KMS-11 (cell line): ENCODE measurements at regions not wholly inside any gene's neighbourhood (a gene's known extent, or its start where the extent isn't known, plus 50 kb on each side); places are given as distances from the start of the nearest gene placed in this dataset.

Experiments used
- H2AFZ ChIP-seq: fragments of 200-600 bp; sonication (generic); 2 replicates; pipeline ENCODE4 v1.6.1; 2016; ENCODE audit warnings: antibody characterized with exemption, mixed run types, low read depth
- H3K27ac ChIP-seq: fragments of 200-600 bp; sonication (generic); 2 replicates; pipeline ENCODE4 v1.6.1; 2016; ENCODE audit warnings: mild to moderate bottlenecking, mixed run types
- H3K27me3 ChIP-seq: fragments of 200-600 bp; sonication (generic); 2 replicates; pipeline ENCODE4 v1.6.1; 2017; ENCODE audit warnings: mild to moderate bottlenecking, low read depth, mixed run types, moderate library complexity; ENCODE audit not compliant: insufficient read depth
- H3K36me3 ChIP-seq: fragments of 200-600 bp; sonication (generic); 2 replicates; pipeline ENCODE4 v1.6.1; 2017; ENCODE audit warnings: mild to moderate bottlenecking, mixed run types; ENCODE audit not compliant: insufficient read depth
- H3K4me1 ChIP-seq: fragments of 200-600 bp; sonication (generic); 2 replicates; pipeline ENCODE4 v1.6.1; 2016; ENCODE audit warnings: mild to moderate bottlenecking, low read depth, mixed run types; ENCODE audit not compliant: poor library complexity, severe bottlenecking
- H3K4me2 ChIP-seq: fragments of 200-600 bp; sonication (generic); 2 replicates; pipeline ENCODE4 v1.7.0; 2016; ENCODE audit warnings: mild to moderate bottlenecking, mixed run types
- H3K4me3 ChIP-seq: fragments of 200-600 bp; sonication (generic); IDR thresholded peaks from 2 replicates; pipeline ENCODE4 v1.6.1; 2017; ENCODE audit warnings: low read depth, low read length, mixed read lengths; ENCODE audit not compliant: insufficient read depth
- H3K79me2 ChIP-seq: fragments of 200-600 bp; sonication (generic); 2 replicates; pipeline ENCODE4 v1.6.1; 2016; ENCODE audit warnings: low read depth, mixed run types; ENCODE audit not compliant: insufficient read depth
- H3K9ac ChIP-seq: fragments of 200-600 bp; sonication (generic); 2 replicates; pipeline ENCODE4 v1.6.1; 2016; ENCODE audit warnings: mild to moderate bottlenecking, mixed run types
- H4K20me1 ChIP-seq: fragments of 200-600 bp; sonication (generic); 2 replicates; pipeline ENCODE4 v1.6.1; 2016; ENCODE audit warnings: mild to moderate bottlenecking, mixed run types; ENCODE audit not compliant: insufficient read depth
- TF ChIP-seq, protein P1 (sequence below): fragments of 200-600 bp; sonication (generic); conservative IDR thresholded peaks from 2 replicates; pipeline ENCODE4 v1.6.1; 2017; ENCODE audit warnings: low read depth, mild to moderate bottlenecking, antibody characterized with exemption, low read length, moderate library complexity, mixed read lengths

DNA sequence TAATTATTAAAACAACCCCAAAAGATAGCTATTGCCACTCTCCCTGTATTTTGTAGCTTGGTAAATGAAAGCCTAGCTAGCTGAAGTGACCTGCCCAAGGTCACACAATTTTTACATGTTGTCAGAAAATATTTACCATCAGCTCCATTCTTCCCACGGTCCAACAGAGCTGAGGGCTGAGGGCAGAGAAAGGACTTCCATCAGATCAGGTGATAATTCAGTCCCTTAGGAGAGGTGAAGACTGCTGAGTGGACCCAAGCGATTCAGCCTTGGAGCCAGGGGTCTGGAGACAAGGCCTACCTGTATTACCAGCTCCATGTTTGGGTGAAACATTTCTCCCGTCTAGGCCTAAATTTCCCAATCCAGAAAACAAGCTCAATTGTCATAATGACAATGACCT, 149.5 kb upstream of the TSHZ3 start:
- Histone ChIP-seq H3K4me1 (no peaks in the 10 kb centered on the region), H4K20me1 (no peaks in the 10 kb centered on the region), H2AFZ (no peak overlapping the region), H3K79me2 (no peaks in the 10 kb centered on the region), H3K4me2 (no peak overlapping the region), H3K27me3 (no peaks in the 10 kb centered on the region), H3K27ac (no peak overlapping the region), H3K4me3 (no peak overlapping the region), H3K36me3 (no peaks in the 10 kb centered on the region), H3K9ac (no peak overlapping the region)
- TF ChIP-seq, protein P1, sequence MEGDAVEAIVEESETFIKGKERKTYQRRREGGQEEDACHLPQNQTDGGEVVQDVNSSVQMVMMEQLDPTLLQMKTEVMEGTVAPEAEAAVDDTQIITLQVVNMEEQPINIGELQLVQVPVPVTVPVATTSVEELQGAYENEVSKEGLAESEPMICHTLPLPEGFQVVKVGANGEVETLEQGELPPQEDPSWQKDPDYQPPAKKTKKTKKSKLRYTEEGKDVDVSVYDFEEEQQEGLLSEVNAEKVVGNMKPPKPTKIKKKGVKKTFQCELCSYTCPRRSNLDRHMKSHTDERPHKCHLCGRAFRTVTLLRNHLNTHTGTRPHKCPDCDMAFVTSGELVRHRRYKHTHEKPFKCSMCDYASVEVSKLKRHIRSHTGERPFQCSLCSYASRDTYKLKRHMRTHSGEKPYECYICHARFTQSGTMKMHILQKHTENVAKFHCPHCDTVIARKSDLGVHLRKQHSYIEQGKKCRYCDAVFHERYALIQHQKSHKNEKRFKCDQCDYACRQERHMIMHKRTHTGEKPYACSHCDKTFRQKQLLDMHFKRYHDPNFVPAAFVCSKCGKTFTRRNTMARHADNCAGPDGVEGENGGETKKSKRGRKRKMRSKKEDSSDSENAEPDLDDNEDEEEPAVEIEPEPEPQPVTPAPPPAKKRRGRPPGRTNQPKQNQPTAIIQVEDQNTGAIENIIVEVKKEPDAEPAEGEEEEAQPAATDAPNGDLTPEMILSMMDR, result no peak

DNA sequence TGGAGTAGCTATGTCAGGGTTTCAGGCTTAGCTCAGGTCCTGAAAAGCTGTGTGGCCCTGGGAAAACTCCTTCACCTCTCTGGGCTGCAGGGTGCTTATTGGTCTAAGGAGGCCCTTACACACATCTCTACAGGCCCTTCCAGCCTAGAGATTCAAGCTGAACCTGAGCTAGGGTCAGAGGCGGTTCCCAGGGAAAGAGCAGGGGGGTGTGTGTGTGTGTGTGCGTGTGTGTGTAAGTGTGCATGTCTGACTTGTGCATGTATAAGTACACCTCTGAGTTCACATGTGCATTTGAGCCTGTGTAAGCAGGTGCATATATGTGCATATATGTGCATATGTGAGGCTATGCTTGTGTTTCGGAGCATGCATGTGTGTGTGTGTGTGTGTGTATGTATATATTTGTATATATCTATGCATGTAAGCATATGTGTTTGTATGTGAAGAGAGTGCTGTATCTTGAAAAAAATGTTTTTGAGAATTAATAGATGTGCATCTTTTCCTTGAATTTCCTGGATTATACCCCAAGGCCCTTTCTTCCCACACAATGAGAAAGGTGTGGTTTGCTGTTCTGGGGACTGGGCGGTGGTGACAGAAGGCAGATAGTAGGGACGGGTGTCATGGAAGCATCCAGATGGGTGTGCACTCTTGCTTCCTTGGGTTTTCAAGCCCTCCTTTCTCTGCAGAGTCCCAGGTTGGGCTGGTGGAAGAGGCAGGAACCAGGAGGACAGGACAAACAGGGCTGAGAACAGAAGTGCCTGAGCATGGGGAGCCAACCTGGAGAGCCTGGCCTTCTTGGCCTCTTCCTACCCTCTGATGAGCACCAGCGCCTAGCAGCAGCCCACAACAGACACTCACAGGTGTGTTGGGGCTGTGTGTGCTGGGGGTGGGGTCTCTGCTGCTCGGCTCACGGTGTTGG, 150.3 kb upstream of the TSHZ3 start:
- Histone ChIP-seq H3K4me1 (no peaks in the 10 kb centered on the region), H3K4me3 (no peak overlapping the region), H3K27me3 (no peaks in the 10 kb centered on the region), H3K79me2 (no peaks in the 10 kb centered on the region), H2AFZ (no peak overlapping the region), H3K27ac (no peak overlapping the region), H3K9ac (no peak overlapping the region), H3K4me2 (no peak overlapping the region), H4K20me1 (no peaks in the 10 kb centered on the region), H3K36me3 (no peaks in the 10 kb centered on the region)
- TF ChIP-seq, protein P1, result no peak

DNA sequence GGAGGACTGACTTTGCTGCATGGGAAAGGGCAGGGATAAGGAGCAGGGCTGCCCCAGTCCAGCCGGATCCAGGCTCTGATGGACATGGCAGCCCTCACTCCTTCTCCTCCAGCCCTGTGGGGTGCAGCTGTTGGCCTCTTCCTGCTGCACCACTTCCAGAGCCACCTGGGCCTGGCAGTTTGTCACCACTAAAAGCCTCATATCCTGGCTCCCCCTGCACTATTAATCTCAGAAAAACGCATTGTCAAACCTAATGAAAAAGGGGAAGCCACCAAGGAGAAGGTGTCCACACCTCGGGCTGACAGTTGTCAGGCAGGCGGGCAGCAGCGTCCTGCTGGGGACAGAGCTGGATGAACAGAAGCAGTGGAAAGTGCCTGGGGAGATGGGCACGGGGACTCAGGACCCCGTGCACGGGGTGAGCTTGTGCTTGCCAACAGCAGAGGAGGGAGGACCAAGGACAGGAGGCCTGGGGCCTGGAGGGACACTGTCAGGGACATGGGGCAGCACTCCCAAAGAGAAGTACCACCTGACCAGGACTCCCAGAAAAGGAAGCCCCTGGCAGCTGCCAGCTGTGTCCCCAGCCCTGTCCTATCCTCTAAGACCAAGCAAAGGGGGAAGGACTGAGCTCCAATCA, 151.1 kb upstream of the TSHZ3 start:
- H3K36me3 ChIP-seq, result no peaks in the 10 kb centered on the region
- no peak overlapping the region for H3K4me3 ChIP-seq
- H2AFZ ChIP-seq, result no peak overlapping the region
- H3K27me3 ChIP-seq, result no peaks in the 10 kb centered on the region
- no peak overlapping the region for H3K9ac ChIP-seq
- H3K27ac ChIP-seq, result no peak overlapping the region
- H3K79me2 ChIP-seq, result no peaks in the 10 kb centered on the region
- no peaks in the 10 kb centered on the region for H4K20me1 ChIP-seq
- TF ChIP-seq, protein P1, result no peak
- H3K4me1 ChIP-seq, result no peaks in the 10 kb centered on the region
- H3K4me2 ChIP-seq, result no peak overlapping the region

DNA sequence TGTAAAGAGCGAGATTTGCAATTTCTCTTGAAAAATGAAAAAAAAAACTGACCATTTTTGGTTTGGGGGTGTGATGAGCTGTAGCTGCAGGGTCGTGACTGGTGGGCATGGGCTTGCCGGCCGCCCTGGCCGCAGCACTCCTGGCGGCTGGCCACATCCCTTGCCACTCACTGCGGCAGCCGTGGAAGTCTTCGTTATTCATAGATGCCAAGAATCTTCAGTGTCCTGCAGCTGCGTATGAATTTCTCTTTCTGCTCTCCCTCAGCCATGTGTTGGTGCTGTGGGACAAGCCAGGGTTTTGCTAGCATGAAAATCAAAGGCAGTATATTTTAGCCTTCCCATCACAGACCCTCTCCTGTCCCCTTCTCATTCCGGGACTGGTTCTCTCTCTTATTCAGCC, 151.7 kb upstream of the TSHZ3 start:
- H3K79me2 ChIP-seq, result no peaks in the 10 kb centered on the region
- H3K4me1 ChIP-seq, result no peaks in the 10 kb centered on the region
- H2AFZ ChIP-seq, result no peak overlapping the region
- no peaks in the 10 kb centered on the region for H4K20me1 ChIP-seq
- H3K9ac ChIP-seq, result no peak overlapping the region
- no peak overlapping the region for H3K27ac ChIP-seq
- TF ChIP-seq, protein P1, result no peak
- no peaks in the 10 kb centered on the region for H3K27me3 ChIP-seq
- no peak overlapping the region for H3K4me3 ChIP-seq
- no peak overlapping the region for H3K4me2 ChIP-seq
- H3K36me3 ChIP-seq, result no peaks in the 10 kb centered on the region
